Loucy (cell line): ENCODE measurements at regions not wholly inside any gene's neighbourhood (a gene's known extent, or its start where the extent isn't known, plus 50 kb on each side); places are given as distances from the start of the nearest gene placed in this dataset.
A peak's percentile ranks its signal among the peaks of the same experiment; 100 is the strongest.

Source experiments
- H2AFZ ChIP-seq: fragments of 200-600 bp; sonication (generic); 2 replicates; pipeline ENCODE4 v1.6.0; 2016; ENCODE audit warnings: antibody characterized with exemption, mild to moderate bottlenecking, low read length, moderate library complexity
- H3F3A ChIP-seq: fragments of 200-600 bp; 2 replicates; pipeline ENCODE4 v1.6.0; 2016; ENCODE audit warnings: antibody characterized with exemption, low read depth, mild to moderate bottlenecking
- H3K27me3 ChIP-seq: fragments of 200-600 bp; sonication (generic); 2 replicates; pipeline ENCODE4 v1.6.1; 2014; ENCODE audit warnings: low read length, mild to moderate bottlenecking; ENCODE audit not compliant: insufficient read depth, poor library complexity, severe bottlenecking
- H3K36me3 ChIP-seq: fragments of 200-600 bp; sonication (generic); 2 replicates; pipeline ENCODE4 v1.6.1; 2016; ENCODE audit warnings: low read length; ENCODE audit not compliant: insufficient read depth
- H3K4me1 ChIP-seq: fragments of 200-600 bp; sonication (generic); 2 replicates; pipeline ENCODE4 v1.5.1; 2014; ENCODE audit warnings: low read length, mild to moderate bottlenecking; ENCODE audit not compliant: insufficient read depth, poor library complexity, severe bottlenecking
- H3K4me2 ChIP-seq: fragments of 200-600 bp; sonication (generic); 2 replicates; pipeline ENCODE4 v1.6.0; 2014; ENCODE audit warnings: antibody characterized with exemption, low read length, low read depth, mild to moderate bottlenecking; ENCODE audit not compliant: poor library complexity, severe bottlenecking
- H3K4me3 ChIP-seq: fragments of 200-600 bp; sonication (generic); 2 replicates; pipeline ENCODE4 v1.5.1; 2014; ENCODE audit warnings: low read length, mild to moderate bottlenecking, mixed read lengths; ENCODE audit not compliant: poor library complexity, severe bottlenecking
- H3K79me2 ChIP-seq: fragments of 200-600 bp; sonication (generic); 2 replicates; pipeline ENCODE4 v1.6.1; 2014; ENCODE audit warnings: low read length; ENCODE audit not compliant: insufficient read depth
- H3K9ac ChIP-seq: fragments of 200-600 bp; sonication (generic); 2 replicates; pipeline ENCODE4 v1.6.0; 2014; ENCODE audit warnings: mild to moderate bottlenecking, low read depth, low read length, moderate library complexity; ENCODE audit not compliant: poor library complexity, severe bottlenecking
- H3K9me2 ChIP-seq: fragments of 200-600 bp; sonication (generic); replicated peaks from 2 replicates; pipeline ENCODE4 v1.6.1; 2016; ENCODE audit warnings: low read depth, low read length, mixed read lengths
- H3K9me3 ChIP-seq: fragments of 200-600 bp; sonication (generic); 2 replicates; pipeline ENCODE4 v1.6.1; 2014; ENCODE audit warnings: mild to moderate bottlenecking, antibody characterized with exemption, low read length, low read depth; ENCODE audit not compliant: insufficient read depth
- H4K20me1 ChIP-seq: fragments of 200-600 bp; sonication (generic); 2 replicates; pipeline ENCODE4 v1.6.0; 2014; ENCODE audit warnings: antibody characterized with exemption, low read length, mild to moderate bottlenecking; ENCODE audit not compliant: insufficient read depth, poor library complexity, severe bottlenecking
- EZH2phosphoT487 ChIP-seq: fragments of 200-600 bp; IDR thresholded peaks from 2 replicates; pipeline ENCODE4 v1.6.1; 2018; ENCODE audit warnings: antibody characterized with exemption, mild to moderate bottlenecking, moderate library complexity, borderline replicate concordance
- TF ChIP-seq, protein P1 (sequence below): fragments of 200-600 bp; sonication (generic); conservative IDR thresholded peaks from 2 replicates; pipeline ENCODE4 v1.5.1; 2014; ENCODE audit warnings: mild to moderate bottlenecking, antibody characterized with exemption, low read length

DNA sequence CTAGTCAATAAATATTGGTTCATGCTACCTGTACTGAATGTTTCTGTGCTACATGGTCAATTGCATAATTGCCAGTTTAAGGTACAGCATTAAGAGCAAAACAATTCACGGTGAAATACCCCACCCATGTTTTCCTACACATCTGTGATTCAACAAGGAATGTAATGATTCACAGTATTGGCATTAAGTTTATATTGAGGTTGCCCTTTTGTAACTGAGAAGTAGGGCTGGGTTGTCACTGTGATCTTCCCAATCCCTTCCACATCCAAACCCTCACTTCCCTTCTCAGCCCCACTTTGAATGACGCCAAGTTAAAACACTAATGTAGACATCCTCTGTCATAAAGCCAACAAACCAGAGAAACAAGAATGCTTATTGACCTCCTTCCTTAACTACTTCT, 112.0 kb upstream of the TJP1 start:
- Histone ChIP-seq H3K9me2 (no peaks in the 10 kb centered on the region), H3K4me3 (no peak overlapping the region), H3K4me1 (no peaks in the 10 kb centered on the region), H3K9me3 (no peaks in the 10 kb centered on the region), H4K20me1 (no peaks in the 10 kb centered on the region), H3F3A (no peaks in the 10 kb centered on the region), H3K9ac (no peak overlapping the region), H3K79me2 (no peaks in the 10 kb centered on the region), H2AFZ (no peak overlapping the region), H3K4me2 (no peak overlapping the region), H3K27me3 (no peaks in the 10 kb centered on the region), H3K36me3 (no peaks in the 10 kb centered on the region)
- no peak for TF ChIP-seq EZH2phosphoT487
- TF ChIP-seq, protein P1, sequence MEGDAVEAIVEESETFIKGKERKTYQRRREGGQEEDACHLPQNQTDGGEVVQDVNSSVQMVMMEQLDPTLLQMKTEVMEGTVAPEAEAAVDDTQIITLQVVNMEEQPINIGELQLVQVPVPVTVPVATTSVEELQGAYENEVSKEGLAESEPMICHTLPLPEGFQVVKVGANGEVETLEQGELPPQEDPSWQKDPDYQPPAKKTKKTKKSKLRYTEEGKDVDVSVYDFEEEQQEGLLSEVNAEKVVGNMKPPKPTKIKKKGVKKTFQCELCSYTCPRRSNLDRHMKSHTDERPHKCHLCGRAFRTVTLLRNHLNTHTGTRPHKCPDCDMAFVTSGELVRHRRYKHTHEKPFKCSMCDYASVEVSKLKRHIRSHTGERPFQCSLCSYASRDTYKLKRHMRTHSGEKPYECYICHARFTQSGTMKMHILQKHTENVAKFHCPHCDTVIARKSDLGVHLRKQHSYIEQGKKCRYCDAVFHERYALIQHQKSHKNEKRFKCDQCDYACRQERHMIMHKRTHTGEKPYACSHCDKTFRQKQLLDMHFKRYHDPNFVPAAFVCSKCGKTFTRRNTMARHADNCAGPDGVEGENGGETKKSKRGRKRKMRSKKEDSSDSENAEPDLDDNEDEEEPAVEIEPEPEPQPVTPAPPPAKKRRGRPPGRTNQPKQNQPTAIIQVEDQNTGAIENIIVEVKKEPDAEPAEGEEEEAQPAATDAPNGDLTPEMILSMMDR: no peak

DNA sequence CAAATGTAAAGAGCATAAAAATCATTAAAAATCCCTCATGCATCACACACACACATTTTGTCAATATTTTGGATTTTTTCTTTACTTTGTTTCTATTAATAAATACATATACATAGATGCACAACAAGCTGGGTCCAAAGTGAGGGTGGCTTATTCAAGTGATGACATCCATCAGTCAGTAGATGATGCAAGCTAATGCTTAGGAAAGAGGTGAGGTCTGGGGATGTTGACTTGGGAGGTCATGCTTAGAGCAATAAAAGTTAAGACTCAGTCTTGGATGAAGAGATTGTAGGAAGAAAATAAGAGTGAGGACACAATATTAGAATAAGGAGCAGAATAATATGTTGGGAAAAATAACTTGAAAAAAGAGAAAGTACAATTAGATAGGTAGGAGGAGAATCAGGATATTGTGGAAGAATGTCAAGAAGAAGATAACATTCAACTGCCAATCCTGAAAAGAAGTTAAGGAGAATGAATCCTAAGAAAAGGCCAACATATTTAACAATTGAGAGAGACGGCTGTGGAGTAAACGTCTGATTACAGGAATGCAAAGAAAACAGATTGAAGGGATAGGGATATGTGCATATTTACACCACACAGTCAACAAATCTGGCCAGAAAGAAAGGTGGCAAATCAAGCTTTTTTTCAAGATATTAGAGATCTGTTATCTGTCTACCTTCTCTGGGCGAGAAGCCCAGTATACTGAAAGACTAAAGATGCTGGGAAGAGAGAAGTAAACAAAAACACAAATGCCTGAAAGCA, 111.0 kb upstream of the TJP1 start:
- Histone ChIP-seq H2AFZ (no peak overlapping the region), H3K4me2 (no peak overlapping the region), H3K9me3 (no peaks in the 10 kb centered on the region), H3K27me3 (no peaks in the 10 kb centered on the region), H3K9ac (no peak overlapping the region), H4K20me1 (no peaks in the 10 kb centered on the region), H3K79me2 (no peaks in the 10 kb centered on the region), H3K9me2 (no peaks in the 10 kb centered on the region), H3K4me3 (no peak overlapping the region), H3K4me1 (no peaks in the 10 kb centered on the region), H3K36me3 (no peaks in the 10 kb centered on the region), H3F3A (no peaks in the 10 kb centered on the region)
- TF ChIP-seq, protein P1: no peak
- no peak for TF ChIP-seq EZH2phosphoT487

DNA sequence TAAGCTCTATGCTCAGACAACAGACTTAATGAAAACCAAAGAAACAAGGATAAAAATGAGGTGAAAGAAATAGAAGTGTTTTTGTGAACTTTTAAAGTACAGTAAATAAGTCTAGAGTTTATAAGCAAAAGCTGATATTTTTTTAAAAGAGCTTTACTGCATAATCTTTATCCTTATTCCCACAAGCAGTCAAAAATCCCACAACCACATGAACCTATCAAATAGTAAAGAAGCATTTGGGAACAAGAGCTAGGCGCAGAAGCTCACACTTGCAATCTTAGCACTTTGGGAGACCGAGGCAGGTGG, 103.8 kb upstream of the TJP1 start:
- no peaks in the 10 kb centered on the region for H4K20me1 ChIP-seq
- H3K9me3 ChIP-seq: no peaks in the 10 kb centered on the region
- no peak overlapping the region for H3K9ac ChIP-seq
- H3K4me2 ChIP-seq: no peak overlapping the region
- no peaks in the 10 kb centered on the region for H3K4me1 ChIP-seq
- TF ChIP-seq, protein P1: 0 out of 2 replicates have a peak, but pooled peaks have one; percentile 0
- no peak for TF ChIP-seq EZH2phosphoT487
- H3K36me3 ChIP-seq: no peaks in the 10 kb centered on the region
- no peaks in the 10 kb centered on the region for H3K79me2 ChIP-seq
- no peaks in the 10 kb centered on the region for H3K27me3 ChIP-seq
- no peak overlapping the region for H2AFZ ChIP-seq
- no peaks in the 10 kb centered on the region for H3K9me2 ChIP-seq
- H3K4me3 ChIP-seq: no peak overlapping the region
- H3F3A ChIP-seq: no peaks in the 10 kb centered on the region
